MV-4-11 (cell line): ENCODE measurements at regions not wholly inside any gene's neighbourhood (a gene's known extent, or its start where the extent isn't known, plus 50 kb on each side); places are given as distances from the start of the nearest gene placed in this dataset.
"Not testable (repeated sequence)": the region's sequence is repeated elsewhere in the genome, so short reads cannot be mapped to it uniquely, and the experiment has no call there.

Experiments
- DNase-seq: peaks from one replicate; lab custom pipeline; 2025; lab: John Stamatoyannopoulos, UW

- no peak for DNase-seq
Observed at GRCh38 chr4:159736411-159736810, 633.5 kb downstream of the RAPGEF2 start.

- DNase-seq, result no peak
Observed at GRCh38 chr4:159743971-159744370, 641.1 kb downstream of the RAPGEF2 start.

GRCh38 chr4:159747983-159748382 lies 645.1 kb downstream of the RAPGEF2 start:
- no peak for DNase-seq

- DNase-seq, result no peak
Observed at GRCh38 chr4:159748834-159749444, 646.1 kb downstream of the RAPGEF2 start.

- DNase-seq, result no peak
Observed at GRCh38 chr4:159757499-159757898, 654.6 kb downstream of the RAPGEF2 start.

- DNase-seq, result no peak
Observed at GRCh38 chr4:159758061-159758460, 655.2 kb downstream of the RAPGEF2 start.

GRCh38 chr4:159762672-159763071 lies 659.8 kb downstream of the RAPGEF2 start:
- DNase-seq, result no peak

- DNase-seq, result peak; percentile 24
Observed at GRCh38 chr4:159764343-159764952, 661.6 kb downstream of the RAPGEF2 start.

- no peak for DNase-seq
Observed at GRCh38 chr4:159765382-159765781, 662.5 kb downstream of the RAPGEF2 start.

GRCh38 chr4:159766241-159766640 lies 663.4 kb downstream of the RAPGEF2 start:
- no peak for DNase-seq

GRCh38 chr4:159767406-159767805 lies 664.5 kb downstream of the RAPGEF2 start:
- no peak for DNase-seq

GRCh38 chr4:159768016-159768415 lies 665.1 kb downstream of the RAPGEF2 start:
- DNase-seq, result no peak

GRCh38 chr4:159770401-159770800 lies 667.5 kb downstream of the RAPGEF2 start:
- DNase-seq, result no peak

GRCh38 chr4:159770969-159771368 lies 668.1 kb downstream of the RAPGEF2 start:
- DNase-seq, result no peak

GRCh38 chr4:159776961-159777360 lies 674.1 kb downstream of the RAPGEF2 start:
- no peak for DNase-seq

- no peak for DNase-seq
Observed at GRCh38 chr4:159777689-159778088, 674.8 kb downstream of the RAPGEF2 start.

- DNase-seq, result peak; percentile 52
Observed at GRCh38 chr4:159778298-159778697, 675.4 kb downstream of the RAPGEF2 start.

GRCh38 chr4:159779716-159780115 lies 676.8 kb downstream of the RAPGEF2 start:
- no peak for DNase-seq

GRCh38 chr4:159780196-159780922 lies 677.5 kb downstream of the RAPGEF2 start:
- no peak for DNase-seq

- no peak for DNase-seq
Observed at GRCh38 chr4:159787901-159788300, 685.0 kb downstream of the RAPGEF2 start.

GRCh38 chr4:159791334-159791733 lies 688.5 kb downstream of the RAPGEF2 start:
- no peak for DNase-seq

GRCh38 chr4:159804592-159804991 lies 701.7 kb downstream of the RAPGEF2 start:
- not testable (repeated sequence) for DNase-seq

GRCh38 chr4:159823743-159824142 lies 720.9 kb downstream of the RAPGEF2 start:
- no peak for DNase-seq
